ENCODE measurements at regions not wholly inside any gene's neighbourhood (a gene's known extent, or its start where the extent isn't known, plus 50 kb on each side); places are given as distances from the start of the nearest gene placed in this dataset.

GRCh38 chr4:175444512-175444911 is 367.6 kb downstream of the GPM6A start:
- no peak for DNase-seq

- DNase-seq = peak in 1 of 3 experiments; percentile 62
Measured at GRCh38 chr4:175447016-175447415, 365.0 kb downstream of the GPM6A start.

GRCh38 chr4:175450446-175450845 is 361.6 kb downstream of the GPM6A start:
- DNase-seq = no peak

GRCh38 chr4:175451238-175451965 is 360.7 kb downstream of the GPM6A start:
- no peak for DNase-seq

- no peak for DNase-seq
Measured at GRCh38 chr4:175453456-175453855, 358.6 kb downstream of the GPM6A start.

GRCh38 chr4:175456131-175456530 is 355.9 kb downstream of the GPM6A start:
- DNase-seq = no peak

- DNase-seq = no peak
Measured at GRCh38 chr4:175457956-175458355, 354.1 kb downstream of the GPM6A start.

- no peak for DNase-seq
Measured at GRCh38 chr4:175459571-175459970, 352.5 kb downstream of the GPM6A start.

- no peak for DNase-seq
Measured at GRCh38 chr4:175460414-175460813, 351.6 kb downstream of the GPM6A start.

- DNase-seq = peak in 1 of 3 experiments; percentile 22
Measured at GRCh38 chr4:175469514-175469913, 342.6 kb downstream of the GPM6A start.

- no peak for DNase-seq
Measured at GRCh38 chr4:175470131-175470530, 341.9 kb downstream of the GPM6A start.

GRCh38 chr4:175480404-175480803 is 331.7 kb downstream of the GPM6A start:
- peak in 1 of 3 experiments; percentile 15 for DNase-seq

GRCh38 chr4:175499735-175500352 is 312.2 kb downstream of the GPM6A start:
- DNase-seq = no peak

- DNase-seq = peak in 1 of 3 experiments; percentile 28
Measured at GRCh38 chr4:175504318-175504717, 307.7 kb downstream of the GPM6A start.

- peak in 1 of 3 experiments; percentile 4 for DNase-seq
Measured at GRCh38 chr4:175509320-175509719, 302.7 kb downstream of the GPM6A start.

GRCh38 chr4:175511861-175512260 is 300.2 kb downstream of the GPM6A start:
- DNase-seq = no peak

- DNase-seq = peak in 1 of 3 experiments; percentile 10
Measured at GRCh38 chr4:175514174-175514573, 297.9 kb downstream of the GPM6A start.

GRCh38 chr4:175530655-175531054 is 281.4 kb downstream of the GPM6A start:
- DNase-seq = no peak

GRCh38 chr4:175531405-175532091 is 280.5 kb downstream of the GPM6A start:
- no peak for DNase-seq

- peak; percentile 3 to 86 (median 32) for DNase-seq
Measured at GRCh38 chr4:175536852-175537453, 275.1 kb downstream of the GPM6A start.

- no peak for DNase-seq
Measured at GRCh38 chr4:175539498-175539897, 272.6 kb downstream of the GPM6A start.

GRCh38 chr4:175540151-175540550 is 271.9 kb downstream of the GPM6A start:
- no peak for DNase-seq

GRCh38 chr4:175540732-175541131 is 271.3 kb downstream of the GPM6A start:
- DNase-seq = no peak
